ACC112 (cell line): ENCODE measurements at regions not wholly inside any gene's neighbourhood (a gene's known extent, or its start where the extent isn't known, plus 50 kb on each side); places are given as distances from the start of the nearest gene placed in this dataset.

Source experiments
- H2AFZ ChIP-seq: fragments of 200-600 bp; sonication (generic); one replicate; pipeline ENCODE4 v1.6.0; 2017; ENCODE audit warnings: antibody characterized with exemption, low read length; ENCODE audit not compliant: unreplicated experiment
- H3K27ac ChIP-seq: fragments of 200-600 bp; sonication (generic); 2 replicates; pipeline ENCODE4 v1.5.1; 2014; ENCODE audit warnings: low read depth, mild to moderate bottlenecking, antibody characterized with exemption, low read length, moderate library complexity
- H3K27me3 ChIP-seq: fragments of 200-600 bp; sonication (generic); 2 replicates; pipeline ENCODE4 v1.6.1; 2014; ENCODE audit warnings: mild to moderate bottlenecking, antibody characterized with exemption, low read length, moderate library complexity, mixed read lengths; ENCODE audit not compliant: insufficient read depth
- H3K36me3 ChIP-seq: fragments of 200-600 bp; sonication (generic); 2 replicates; pipeline ENCODE4 v1.6.1; 2016; ENCODE audit warnings: mild to moderate bottlenecking, antibody characterized with exemption, low read length, moderate library complexity, mixed read lengths; ENCODE audit not compliant: insufficient read depth
- H3K4me1 ChIP-seq: fragments of 200-600 bp; sonication (generic); one replicate; pipeline ENCODE4 v1.6.1; 2016; ENCODE audit warnings: low read length, mixed read lengths; ENCODE audit not compliant: insufficient read depth, unreplicated experiment, control insufficient read depth
- H3K4me3 ChIP-seq: fragments of 200-600 bp; sonication (generic); 2 replicates; pipeline ENCODE4 v1.5.1; 2014; ENCODE audit warnings: mild to moderate bottlenecking, low read depth, low read length
- H3K79me2 ChIP-seq: fragments of 200-600 bp; sonication (generic); one replicate; pipeline ENCODE4 v1.6.0; 2016; ENCODE audit warnings: low read length; ENCODE audit not compliant: control insufficient read depth, unreplicated experiment, insufficient read depth

GRCh38 chr2:60100034-60100433, 453.4 kb downstream of the BCL11A start:
- Histone ChIP-seq H3K36me3 (no peaks in the 10 kb centered on the region), H2AFZ (no peak overlapping the region), H3K27ac (no peak overlapping the region), H3K27me3 (no peaks in the 10 kb centered on the region), H3K4me1 (no peaks in the 10 kb centered on the region), H3K4me3 (no peak overlapping the region), H3K79me2 (no peaks in the 10 kb centered on the region)

GRCh38 chr2:60098996-60099395, 454.5 kb downstream of the BCL11A start:
- H3K4me1 ChIP-seq = no peaks in the 10 kb centered on the region
- no peaks in the 10 kb centered on the region for H3K36me3 ChIP-seq
- no peak overlapping the region for H3K27ac ChIP-seq
- H3K4me3 ChIP-seq = no peak overlapping the region
- H3K27me3 ChIP-seq = no peaks in the 10 kb centered on the region
- H2AFZ ChIP-seq = no peak overlapping the region
- no peaks in the 10 kb centered on the region for H3K79me2 ChIP-seq

GRCh38 chr2:60097298-60097697, 456.2 kb downstream of the BCL11A start:
- Histone ChIP-seq H3K4me1 (no peaks in the 10 kb centered on the region), H3K27me3 (no peaks in the 10 kb centered on the region), H3K79me2 (no peaks in the 10 kb centered on the region), H3K4me3 (no peak overlapping the region), H3K27ac (no peak overlapping the region), H3K36me3 (no peaks in the 10 kb centered on the region), H2AFZ (no peak overlapping the region)

GRCh38 chr2:60096556-60096955, 456.9 kb downstream of the BCL11A start:
- Histone ChIP-seq H3K27ac (no peak overlapping the region), H3K27me3 (no peaks in the 10 kb centered on the region), H3K4me3 (no peak overlapping the region), H3K36me3 (no peaks in the 10 kb centered on the region), H2AFZ (no peak overlapping the region), H3K4me1 (no peaks in the 10 kb centered on the region), H3K79me2 (no peaks in the 10 kb centered on the region)

- Histone ChIP-seq H3K36me3 (no peaks in the 10 kb centered on the region), H3K4me3 (no peak overlapping the region), H3K4me1 (no peaks in the 10 kb centered on the region), H2AFZ (no peak overlapping the region), H3K27me3 (no peaks in the 10 kb centered on the region), H3K79me2 (no peaks in the 10 kb centered on the region), H3K27ac (no peak overlapping the region)
These were observed 457.6 kb downstream of the BCL11A start for GRCh38 chr2:60095903-60096302.

- Histone ChIP-seq H2AFZ (no peak overlapping the region), H3K27ac (no peak overlapping the region), H3K36me3 (no peaks in the 10 kb centered on the region), H3K4me1 (no peaks in the 10 kb centered on the region), H3K79me2 (no peaks in the 10 kb centered on the region), H3K27me3 (no peaks in the 10 kb centered on the region), H3K4me3 (no peak overlapping the region)
These were observed 458.1 kb downstream of the BCL11A start for GRCh38 chr2:60095202-60095815.

GRCh38 chr2:60094450-60094929, 459.0 kb downstream of the BCL11A start:
- no peaks in the 10 kb centered on the region for H3K4me1 ChIP-seq
- no peak overlapping the region for H2AFZ ChIP-seq
- H3K4me3 ChIP-seq = no peak overlapping the region
- no peak overlapping the region for H3K27ac ChIP-seq
- H3K36me3 ChIP-seq = no peaks in the 10 kb centered on the region
- no peaks in the 10 kb centered on the region for H3K27me3 ChIP-seq
- H3K79me2 ChIP-seq = no peaks in the 10 kb centered on the region

GRCh38 chr2:60092781-60093180, 460.7 kb downstream of the BCL11A start:
- Histone ChIP-seq H3K4me1 (no peaks in the 10 kb centered on the region), H3K27ac (no peak overlapping the region), H3K79me2 (no peaks in the 10 kb centered on the region), H3K36me3 (no peaks in the 10 kb centered on the region), H2AFZ (no peak overlapping the region), H3K4me3 (no peak overlapping the region), H3K27me3 (no peaks in the 10 kb centered on the region)

- H2AFZ ChIP-seq = no peak overlapping the region
- H3K4me1 ChIP-seq = no peaks in the 10 kb centered on the region
- no peaks in the 10 kb centered on the region for H3K79me2 ChIP-seq
- no peak overlapping the region for H3K27ac ChIP-seq
- H3K27me3 ChIP-seq = no peaks in the 10 kb centered on the region
- H3K4me3 ChIP-seq = no peak overlapping the region
- H3K36me3 ChIP-seq = no peaks in the 10 kb centered on the region
These were observed 461.6 kb downstream of the BCL11A start for GRCh38 chr2:60091894-60092293.

GRCh38 chr2:60091266-60091665, 462.2 kb downstream of the BCL11A start:
- no peak overlapping the region for H3K4me3 ChIP-seq
- H3K4me1 ChIP-seq = no peaks in the 10 kb centered on the region
- no peak overlapping the region for H2AFZ ChIP-seq
- H3K27ac ChIP-seq = no peak overlapping the region
- H3K27me3 ChIP-seq = no peaks in the 10 kb centered on the region
- no peaks in the 10 kb centered on the region for H3K36me3 ChIP-seq
- H3K79me2 ChIP-seq = no peaks in the 10 kb centered on the region

- Histone ChIP-seq H3K27me3 (no peaks in the 10 kb centered on the region), H3K4me1 (no peaks in the 10 kb centered on the region), H2AFZ (no peak overlapping the region), H3K36me3 (no peaks in the 10 kb centered on the region), H3K4me3 (no peak overlapping the region), H3K79me2 (no peaks in the 10 kb centered on the region), H3K27ac (no peak overlapping the region)
These were observed 473.9 kb downstream of the BCL11A start for GRCh38 chr2:60079562-60079961.
